K562 (cell line): ENCODE measurements at regions not wholly inside any gene's neighbourhood (a gene's known extent, or its start where the extent isn't known, plus 50 kb on each side); places are given as distances from the start of the nearest gene placed in this dataset.

ENCODE experiments used
- EZH2 ChIP-seq: IDR thresholded peaks from 2 replicates; pipeline ENCODE4 v1.6.1; 2012; ENCODE audit warnings: low read depth, mild to moderate bottlenecking, inconsistent platforms, low read length, borderline replicate concordance
- MAZ ChIP-seq, 2 experiments: fragments of 450-650 bp in 1 of 2; sonication (generic) in 1 of 2; formaldehyde crosslinking; IDR thresholded peaks in 1 of 2; conservative IDR thresholded peaks in 1 of 2; 2 replicates each; pipeline versions ENCODE4 v1.4.0 to v1.5.0; 2020; ENCODE audit warnings: mild to moderate bottlenecking in 1 of 2, missing genetic modification reagents in 1 of 2
- SMC3 ChIP-seq: conservative IDR thresholded peaks from 2 replicates; pipeline ENCODE4 v1.6.1; 2011; ENCODE audit warnings: low read depth, low read length, improper control_type of control experiment; ENCODE audit not compliant: insufficient read depth
- ZNF263 ChIP-seq: sonication (generic); formaldehyde crosslinking; IDR thresholded peaks from 2 replicates; pipeline ENCODE4 v1.8.0; 2022; ENCODE audit warnings: mild to moderate bottlenecking, missing genetic modification reagents, borderline replicate concordance
- TF ChIP-seq, protein P1 (sequence below), 3 experiments: IDR thresholded peaks in 2 of 3; conservative IDR thresholded peaks in 1 of 3; 2 replicates each; pipeline ENCODE4 v1.5.1; 2011 to 2012; ENCODE audit warnings: low read length in 3 of 3, mild to moderate bottlenecking in 3 of 3, control low read depth in 2 of 3, improper control_type of control experiment in 1 of 3, inconsistent platforms in 1 of 3, low read depth in 1 of 3, mixed read lengths in 1 of 3, moderate library complexity in 1 of 3; ENCODE audit not compliant: insufficient read depth in 2 of 3
- TF ChIP-seq, protein P2 (sequence below): fragments of 250-450 bp; sonication (Bioruptor Pico); IDR thresholded peaks from 2 replicates; pipeline ENCODE4 v1.5.0; 2022; ENCODE audit warnings: mild to moderate bottlenecking

DNA sequence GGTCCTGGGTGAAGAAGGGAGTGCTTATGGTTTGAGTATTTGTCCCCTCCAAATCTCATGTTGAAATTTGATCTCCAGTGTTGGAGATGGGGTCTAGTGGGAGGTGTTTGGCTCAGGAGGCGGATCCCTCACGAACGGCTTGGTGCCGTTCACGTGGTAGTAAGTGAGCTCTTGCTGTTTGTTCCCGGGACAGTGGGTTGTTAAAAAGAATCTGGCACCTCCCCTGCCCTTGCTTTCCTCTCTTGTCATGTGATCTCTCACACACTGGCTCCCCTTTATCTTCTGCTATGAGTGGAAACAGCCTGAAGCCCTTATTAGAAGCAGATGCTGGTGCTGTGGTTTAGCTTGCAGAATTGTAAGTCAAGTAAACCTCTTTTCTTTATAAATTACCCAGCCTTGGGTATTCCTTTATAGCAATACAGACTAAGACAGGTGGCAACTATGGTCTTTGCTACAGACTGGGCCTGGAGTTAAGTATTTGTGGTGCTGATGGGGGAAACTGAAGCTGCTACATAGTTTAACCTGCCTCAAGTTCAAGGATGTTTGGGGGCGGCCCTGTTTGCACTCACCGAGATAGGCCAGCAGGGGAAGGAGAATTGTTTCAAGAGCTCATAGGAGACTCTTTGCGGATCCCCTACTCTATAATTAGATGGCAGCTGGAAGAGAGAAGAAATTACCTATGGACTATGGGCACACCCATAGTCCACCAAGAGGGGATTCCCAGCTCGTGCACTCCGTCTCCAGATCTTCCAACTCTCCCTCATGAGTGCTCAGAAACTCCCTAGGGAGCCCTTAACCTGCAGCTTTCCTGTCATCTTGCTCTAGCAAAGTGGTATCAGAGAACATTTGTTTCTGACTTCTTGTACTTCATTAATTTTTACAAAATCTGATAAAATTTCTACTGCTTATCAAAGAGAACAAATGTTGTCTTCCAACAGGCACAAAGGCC lies 164.6 kb downstream of the SLC15A5 start:
- TF ChIP-seq, protein P1, sequence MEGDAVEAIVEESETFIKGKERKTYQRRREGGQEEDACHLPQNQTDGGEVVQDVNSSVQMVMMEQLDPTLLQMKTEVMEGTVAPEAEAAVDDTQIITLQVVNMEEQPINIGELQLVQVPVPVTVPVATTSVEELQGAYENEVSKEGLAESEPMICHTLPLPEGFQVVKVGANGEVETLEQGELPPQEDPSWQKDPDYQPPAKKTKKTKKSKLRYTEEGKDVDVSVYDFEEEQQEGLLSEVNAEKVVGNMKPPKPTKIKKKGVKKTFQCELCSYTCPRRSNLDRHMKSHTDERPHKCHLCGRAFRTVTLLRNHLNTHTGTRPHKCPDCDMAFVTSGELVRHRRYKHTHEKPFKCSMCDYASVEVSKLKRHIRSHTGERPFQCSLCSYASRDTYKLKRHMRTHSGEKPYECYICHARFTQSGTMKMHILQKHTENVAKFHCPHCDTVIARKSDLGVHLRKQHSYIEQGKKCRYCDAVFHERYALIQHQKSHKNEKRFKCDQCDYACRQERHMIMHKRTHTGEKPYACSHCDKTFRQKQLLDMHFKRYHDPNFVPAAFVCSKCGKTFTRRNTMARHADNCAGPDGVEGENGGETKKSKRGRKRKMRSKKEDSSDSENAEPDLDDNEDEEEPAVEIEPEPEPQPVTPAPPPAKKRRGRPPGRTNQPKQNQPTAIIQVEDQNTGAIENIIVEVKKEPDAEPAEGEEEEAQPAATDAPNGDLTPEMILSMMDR (IDR thresholded peaks at IDR 0.05 in 2 of 3, conservative IDR thresholded peaks at IDR 0.05 in 1 of 3; ENCODE audit: insufficient read depth in 2 of 3, low read depth in 1 of 3, low read length in 3 of 3), result no peak
- TF ChIP-seq ZNF263 (CRISPR knock-in tag), result no peak
- no peak for TF ChIP-seq SMC3
- no peak for TF ChIP-seq EZH2
- TF ChIP-seq, protein P2, sequence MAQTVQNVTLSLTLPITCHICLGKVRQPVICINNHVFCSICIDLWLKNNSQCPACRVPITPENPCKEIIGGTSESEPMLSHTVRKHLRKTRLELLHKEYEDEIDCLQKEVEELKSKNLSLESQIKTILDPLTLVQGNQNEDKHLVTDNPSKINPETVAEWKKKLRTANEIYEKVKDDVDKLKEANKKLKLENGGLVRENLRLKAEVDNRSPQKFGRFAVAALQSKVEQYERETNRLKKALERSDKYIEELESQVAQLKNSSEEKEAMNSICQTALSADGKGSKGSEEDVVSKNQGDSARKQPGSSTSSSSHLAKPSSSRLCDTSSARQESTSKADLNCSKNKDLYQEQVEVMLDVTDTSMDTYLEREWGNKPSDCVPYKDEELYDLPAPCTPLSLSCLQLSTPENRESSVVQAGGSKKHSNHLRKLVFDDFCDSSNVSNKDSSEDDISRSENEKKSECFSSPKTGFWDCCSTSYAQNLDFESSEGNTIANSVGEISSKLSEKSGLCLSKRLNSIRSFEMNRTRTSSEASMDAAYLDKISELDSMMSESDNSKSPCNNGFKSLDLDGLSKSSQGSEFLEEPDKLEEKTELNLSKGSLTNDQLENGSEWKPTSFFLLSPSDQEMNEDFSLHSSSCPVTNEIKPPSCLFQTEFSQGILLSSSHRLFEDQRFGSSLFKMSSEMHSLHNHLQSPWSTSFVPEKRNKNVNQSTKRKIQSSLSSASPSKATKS (CRISPR knock-in tag), result no peak
- TF ChIP-seq MAZ (CRISPR knock-in tag; conservative IDR thresholded peaks at IDR 0.05 in 1 of 2, IDR thresholded peaks at IDR 0.05 in 1 of 2), result no peak
